ENCODE measurements at regions not wholly inside any gene's neighbourhood (a gene's known extent, or its start where the extent isn't known, plus 50 kb on each side); places are given as distances from the start of the nearest gene placed in this dataset.

GRCh38 chr15:94580211-94580885 is 349.0 kb downstream of the MCTP2 start:
- H3K9me3 ChIP-seq, result no peaks in the 10 kb centered on the region
- no peaks in the 10 kb centered on the region for H3K36me3 ChIP-seq
- H3K27me3 ChIP-seq, result no peaks in the 10 kb centered on the region
- 72 to 73% methylated on average over 9 to 11 of the region's 12 CpGs for WGBS, 2 donors
- DNase-seq, result no peak
- no peak overlapping the region for H3K27ac ChIP-seq
- H3K4me1 ChIP-seq, result no peaks in the 10 kb centered on the region
- intact Hi-C loops (cut with DNase I), result loop anchor here (10.0 kb wide), 1 partner anchor 64 kb away; no protein-coding TSS in a partner anchor
- TF ChIP-seq CTCF (IDR thresholded peaks at IDR 0.05) (no peak), POLR2A (IDR thresholded peaks at IDR 0.05) (no peak)
- no peak overlapping the region for H3K4me3 ChIP-seq

- Histone ChIP-seq H3K27me3 (no peaks in the 10 kb centered on the region), H3K4me1 (no peaks in the 10 kb centered on the region), H3K9me3 (no peaks in the 10 kb centered on the region), H3K27ac (no peak overlapping the region), H3K36me3 (no peaks in the 10 kb centered on the region), H3K4me3 (no peak overlapping the region)
- intact Hi-C loops (cut with DNase I), result loop anchor here (10.0 kb wide), 1 partner anchor 62 kb away; no protein-coding TSS in a partner anchor
- TF ChIP-seq POLR2A (IDR thresholded peaks at IDR 0.05) (no peak), CTCF (IDR thresholded peaks at IDR 0.05) (peak in 3 of 6 experiments; percentile 7 to 30 (median 24))
- WGBS, 2 donors, result 29 to 46% methylated on average over 3 of the region's 3 CpGs
- DNase-seq, result no peak
These were observed 351.0 kb downstream of the MCTP2 start for GRCh38 chr15:94582368-94582767.

GRCh38 chr15:94584833-94585244 is 353.5 kb downstream of the MCTP2 start:
- TF ChIP-seq CTCF (IDR thresholded peaks at IDR 0.05), result no peak
- no peak for TF ChIP-seq POLR2A (IDR thresholded peaks at IDR 0.05)
- H3K9me3 ChIP-seq, result no peaks in the 10 kb centered on the region
- H3K27me3 ChIP-seq, result no peaks in the 10 kb centered on the region
- H3K36me3 ChIP-seq, result no peaks in the 10 kb centered on the region
- DNase-seq, result no peak
- H3K27ac ChIP-seq, result peak overlapping the region in 2 of 4 donors; percentile 6 to 11
- intact Hi-C loops (cut with DNase I), result loop anchor here (10.0 kb wide), 1 partner anchor 60 kb away; no protein-coding TSS in a partner anchor
- WGBS, 2 donors, result 44 to 59% methylated on average over 11 of the region's 11 CpGs
- no peak overlapping the region for H3K4me3 ChIP-seq
- H3K4me1 ChIP-seq, result no peaks in the 10 kb centered on the region

- H3K4me3 ChIP-seq, result no peak overlapping the region
- 43 to 71% methylated on average over 3 of the region's 3 CpGs for WGBS, 2 donors
These were observed 354.7 kb downstream of the MCTP2 start for GRCh38 chr15:94586099-94586498.

More at GRCh38 chr15:94586099-94586498, 354.7 kb downstream of the MCTP2 start:
- intact Hi-C loops (cut with DNase I), result loop anchor here (10.0 kb wide), 1 partner anchor 59 kb away; no protein-coding TSS in a partner anchor
- H3K36me3 ChIP-seq, result no peaks in the 10 kb centered on the region
- no peaks in the 10 kb centered on the region for H3K9me3 ChIP-seq
- TF ChIP-seq POLR2A (IDR thresholded peaks at IDR 0.05) (no peak), CTCF (IDR thresholded peaks at IDR 0.05) (no peak)
- H3K27ac ChIP-seq, result no peak overlapping the region
- H3K27me3 ChIP-seq, result no peaks in the 10 kb centered on the region
- DNase-seq, result no peak
- H3K4me1 ChIP-seq, result no peaks in the 10 kb centered on the region
